Stimulated activated naive CD8-positive, alpha-beta T cell treated with anti-CD3 and anti-CD28 coated beads, Interleukin-15, Interleukin-2, amounts not matched to agents 100 U/mL and 50 U/mL, for 24 hours (primary cell): ENCODE measurements at regions not wholly inside any gene's neighbourhood (a gene's known extent, or its start where the extent isn't known, plus 50 kb on each side); places are given as distances from the start of the nearest gene placed in this dataset.
A peak's percentile ranks its signal among the peaks of the same experiment; 100 is the strongest.
"Not testable (repeated sequence)": the region's sequence is repeated elsewhere in the genome, so short reads cannot be mapped to it uniquely, and the experiment has no call there.

Source experiments
- ATAC-seq: fragments of 150-1000 bp; cut with Tn5 transposase; one replicate; pipeline ENCODE4 v1.10.0; 2021
- DNase-seq: peaks from one replicate; pipeline ENCODE4 v3.0.0; 2021

- ATAC-seq, result peak; percentile 46
- not testable (repeated sequence) for DNase-seq
These were observed 4037.7 kb upstream of the TPTE start for GRCh38 chr21:6483645-6484044.

GRCh38 chr21:6486821-6487220, 4034.6 kb upstream of the TPTE start:
- not testable (repeated sequence) for ATAC-seq, DNase-seq

- ATAC-seq, DNase-seq: not testable (repeated sequence)
These were observed 4028.7 kb upstream of the TPTE start for GRCh38 chr21:6492691-6493090.

- not testable (repeated sequence) for ATAC-seq, DNase-seq
These were observed 4027.4 kb upstream of the TPTE start for GRCh38 chr21:6493957-6494356.

GRCh38 chr21:6496356-6496755, 4025.0 kb upstream of the TPTE start:
- not testable (repeated sequence) for ATAC-seq, DNase-seq

GRCh38 chr21:6498716-6499115, 4022.7 kb upstream of the TPTE start:
- DNase-seq (peak; percentile 22), ATAC-seq (peak; percentile 37)

- DNase-seq (peak; percentile 62), ATAC-seq (peak; percentile 91)
These were observed 4022.1 kb upstream of the TPTE start for GRCh38 chr21:6499128-6499826.

GRCh38 chr21:6499866-6500265, 4021.5 kb upstream of the TPTE start:
- ATAC-seq, result not testable (repeated sequence)

GRCh38 chr21:6500681-6501080, 4020.7 kb upstream of the TPTE start:
- ATAC-seq, result peak; percentile 50

More at GRCh38 chr21:6499866-6500265, 4021.5 kb upstream of the TPTE start:
- DNase-seq, result not testable (repeated sequence)

GRCh38 chr21:6506167-6506894, 4015.1 kb upstream of the TPTE start:
- DNase-seq, ATAC-seq: not testable (repeated sequence)

More at GRCh38 chr21:6500681-6501080, 4020.7 kb upstream of the TPTE start:
- not testable (repeated sequence) for DNase-seq

GRCh38 chr21:6507632-6508031, 4013.8 kb upstream of the TPTE start:
- ATAC-seq, DNase-seq: not testable (repeated sequence)

GRCh38 chr21:6521777-6522176, 3999.6 kb upstream of the TPTE start:
- not testable (repeated sequence) for DNase-seq, ATAC-seq

GRCh38 chr21:6526213-6526612, 3995.2 kb upstream of the TPTE start:
- DNase-seq, ATAC-seq: not testable (repeated sequence)

- DNase-seq, ATAC-seq: not testable (repeated sequence)
These were observed 3990.7 kb upstream of the TPTE start for GRCh38 chr21:6530655-6531054.

GRCh38 chr21:6533261-6533660, 3988.1 kb upstream of the TPTE start:
- not testable (repeated sequence) for DNase-seq, ATAC-seq

GRCh38 chr21:6538320-6538719, 3983.1 kb upstream of the TPTE start:
- DNase-seq, ATAC-seq: not testable (repeated sequence)

- not testable (repeated sequence) for ATAC-seq, DNase-seq
These were observed 3981.7 kb upstream of the TPTE start for GRCh38 chr21:6539688-6540087.

GRCh38 chr21:6541036-6541435, 3980.3 kb upstream of the TPTE start:
- not testable (repeated sequence) for DNase-seq, ATAC-seq

- not testable (repeated sequence) for ATAC-seq
These were observed 3976.1 kb upstream of the TPTE start for GRCh38 chr21:6545288-6545687.

GRCh38 chr21:6551045-6551444, 3970.3 kb upstream of the TPTE start:
- ATAC-seq, DNase-seq: not testable (repeated sequence)

More at GRCh38 chr21:6545288-6545687, 3976.1 kb upstream of the TPTE start:
- DNase-seq, result not testable (repeated sequence)

- DNase-seq, ATAC-seq: not testable (repeated sequence)
These were observed 3967.6 kb upstream of the TPTE start for GRCh38 chr21:6553505-6554376.
